ENCODE measurements at regions not wholly inside any gene's neighbourhood (a gene's known extent, or its start where the extent isn't known, plus 50 kb on each side); places are given as distances from the start of the nearest gene placed in this dataset.

GRCh38 chr10:111558211-111558610 is 481.4 kb downstream of the ADRA2A start:
- Histone ChIP-seq H3K9me3 (no peaks in the 10 kb centered on the region), H3K27ac (no peak overlapping the region), H3K4me1 (no peaks in the 10 kb centered on the region), H3K36me3 (ENCODE audit: insufficient read depth in 1 of 2, low read depth in 1 of 2) (no peaks in the 10 kb centered on the region), H3K4me3 (no peak overlapping the region), H3K27me3 (ENCODE audit: insufficient read depth in 3 of 3, low read length in 2 of 3) (no peaks in the 10 kb centered on the region)
- intact Hi-C loops (cut with DNase I), result no loop called here
- DNase-seq (no peak), ATAC-seq (no peak)
- no peak for TF ChIP-seq CTCF (IDR thresholded peaks at IDR 0.05)
- WGBS, 3 donors, result 77 to 80% (median 79%) methylated on average over 4 of the region's 4 CpGs

GRCh38 chr10:111560027-111560426 is 483.2 kb downstream of the ADRA2A start:
- 56 to 65% (median 60%) methylated on average over 4 of the region's 4 CpGs for WGBS, 3 donors
- no peak for TF ChIP-seq CTCF (IDR thresholded peaks at IDR 0.05)
- intact Hi-C loops (cut with DNase I), result no loop called here
- Histone ChIP-seq H3K4me1 (no peaks in the 10 kb centered on the region), H3K27ac (no peak overlapping the region), H3K27me3 (ENCODE audit: insufficient read depth in 3 of 3, low read length in 2 of 3) (no peaks in the 10 kb centered on the region), H3K36me3 (ENCODE audit: insufficient read depth in 1 of 2, low read depth in 1 of 2) (no peaks in the 10 kb centered on the region), H3K9me3 (no peaks in the 10 kb centered on the region), H3K4me3 (no peak overlapping the region)
- ATAC-seq (no peak), DNase-seq (no peak)

GRCh38 chr10:111561124-111561523 is 484.3 kb downstream of the ADRA2A start:
- DNase-seq (no peak), ATAC-seq (no peak)
- Histone ChIP-seq H3K36me3 (ENCODE audit: insufficient read depth in 1 of 2, low read depth in 1 of 2) (no peaks in the 10 kb centered on the region), H3K4me3 (no peak overlapping the region), H3K27ac (no peak overlapping the region), H3K4me1 (no peaks in the 10 kb centered on the region), H3K27me3 (ENCODE audit: insufficient read depth in 3 of 3, low read length in 2 of 3) (no peaks in the 10 kb centered on the region), H3K9me3 (no peaks in the 10 kb centered on the region)
- intact Hi-C loops (cut with DNase I), result no loop called here
- 30 to 47% (median 34%) methylated on average over 1 of the region's 1 CpG for WGBS, 3 donors
- no peak for TF ChIP-seq CTCF (IDR thresholded peaks at IDR 0.05)

GRCh38 chr10:111565542-111565941 is 488.7 kb downstream of the ADRA2A start:
- no peak for DNase-seq
- H3K36me3 ChIP-seq (ENCODE audit: insufficient read depth in 1 of 2, low read depth in 1 of 2), result no peaks in the 10 kb centered on the region
- no peak for ATAC-seq
- no peak for TF ChIP-seq CTCF (IDR thresholded peaks at IDR 0.05)
- H3K9me3 ChIP-seq, result no peaks in the 10 kb centered on the region
- intact Hi-C loops (cut with DNase I), result no loop called here
- H3K4me3 ChIP-seq, result no peak overlapping the region
- H3K27ac ChIP-seq, result no peak overlapping the region
- no peaks in the 10 kb centered on the region for H3K4me1 ChIP-seq
- peaks cover 0 to 2% (median 0%) of the 10 kb centered on the region in 3 donors for H3K27me3 ChIP-seq (ENCODE audit: insufficient read depth in 3 of 3, low read length in 2 of 3)

GRCh38 chr10:111578076-111578475 is 501.2 kb downstream of the ADRA2A start:
- ATAC-seq (no peak), DNase-seq (peak in 1 of 2 donors; percentile 54)
- H3K9me3 ChIP-seq, result no peaks in the 10 kb centered on the region
- H3K27ac ChIP-seq, result no peak overlapping the region
- no peaks in the 10 kb centered on the region for H3K4me1 ChIP-seq
- H3K27me3 ChIP-seq (ENCODE audit: insufficient read depth in 3 of 3, low read length in 2 of 3), result no peaks in the 10 kb centered on the region
- TF ChIP-seq CTCF (IDR thresholded peaks at IDR 0.05), result no peak
- no peaks in the 10 kb centered on the region for H3K36me3 ChIP-seq (ENCODE audit: insufficient read depth in 1 of 2, low read depth in 1 of 2)
- no peak overlapping the region for H3K4me3 ChIP-seq
- 22 to 40% (median 24%) methylated on average over 3 of the region's 3 CpGs for WGBS, 3 donors
- intact Hi-C loops (cut with DNase I), result no loop called here
